ENCODE measurements at regions not wholly inside any gene's neighbourhood (a gene's known extent, or its start where the extent isn't known, plus 50 kb on each side); places are given as distances from the start of the nearest gene placed in this dataset.
"Not testable (repeated sequence)": the region's sequence is repeated elsewhere in the genome, so short reads cannot be mapped to it uniquely, and the experiment has no call there.

DNA sequence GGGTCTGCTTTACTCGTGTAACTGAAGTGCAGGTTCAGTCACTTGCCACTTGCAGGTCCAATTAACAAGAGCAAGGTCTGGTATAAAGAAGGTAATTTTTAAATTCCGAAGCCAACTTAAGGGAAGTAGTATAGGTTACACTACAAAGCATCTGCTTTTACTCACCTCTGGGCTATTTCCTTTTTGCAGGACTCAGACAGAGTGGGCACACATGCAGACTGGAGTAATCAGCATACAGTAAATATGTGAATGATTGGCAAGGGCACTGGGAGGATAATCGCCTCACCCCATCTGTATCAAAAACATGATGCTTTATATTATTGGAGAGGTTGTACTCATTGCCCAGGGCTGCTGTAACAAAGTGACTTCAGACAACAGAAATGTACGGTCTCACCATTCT lies 160.1 kb upstream of the CDH5 start:
- no peak for DNase-seq (ENCODE audit: low spot score)

DNA sequence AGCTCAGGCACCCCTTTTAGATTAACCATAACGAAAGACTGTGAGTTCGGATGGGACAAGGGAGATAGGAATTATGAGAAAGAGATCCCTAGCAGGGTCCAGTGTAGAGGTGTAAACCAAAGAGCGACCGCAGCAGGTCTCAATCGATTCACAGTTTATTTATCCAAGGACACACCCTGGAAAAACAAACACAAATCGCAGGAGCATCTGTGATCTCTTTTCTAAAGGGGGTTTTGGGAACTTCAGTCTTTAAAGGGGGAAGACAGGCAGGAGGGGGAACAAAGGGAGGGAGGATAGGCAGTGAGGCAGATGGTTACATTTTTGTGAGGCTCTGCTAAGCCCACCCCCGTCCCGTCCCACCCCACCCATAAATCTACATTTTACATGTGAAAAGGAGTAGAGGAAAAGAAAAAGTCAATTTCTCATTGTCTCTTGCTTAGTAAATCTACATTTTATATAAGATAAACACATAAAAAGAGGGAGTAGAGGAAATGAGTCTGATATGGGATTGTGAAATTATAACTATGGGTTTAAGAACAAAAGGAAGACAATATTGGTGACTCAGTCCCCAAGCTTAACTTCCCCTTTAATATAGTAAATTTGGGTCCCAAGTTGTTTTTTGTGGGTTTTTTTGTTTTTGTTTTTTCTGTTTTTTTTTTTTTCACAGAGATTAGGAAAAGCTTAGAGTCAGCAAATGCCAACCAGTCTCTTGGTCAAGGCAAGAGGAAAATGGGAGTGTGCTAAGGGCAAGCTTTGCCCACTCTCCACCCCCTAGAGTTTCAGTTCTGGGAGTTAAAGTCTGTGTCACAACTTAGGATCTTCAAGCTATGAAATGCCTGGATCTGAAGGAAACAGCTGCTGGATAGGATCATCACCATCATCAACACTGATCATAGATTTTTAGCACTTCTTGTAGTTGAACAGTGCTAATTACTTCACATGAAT lies 160.9 kb upstream of the CDH5 start:
- DNase-seq (ENCODE audit: low spot score), result no peak

GRCh38 chr16:66204756-66205155 lies 161.7 kb upstream of the CDH5 start:
- DNase-seq (ENCODE audit: low spot score), result no peak

- no peak for DNase-seq (ENCODE audit: low spot score)
Observed at GRCh38 chr16:66203476-66203875, 163.0 kb upstream of the CDH5 start.

DNA sequence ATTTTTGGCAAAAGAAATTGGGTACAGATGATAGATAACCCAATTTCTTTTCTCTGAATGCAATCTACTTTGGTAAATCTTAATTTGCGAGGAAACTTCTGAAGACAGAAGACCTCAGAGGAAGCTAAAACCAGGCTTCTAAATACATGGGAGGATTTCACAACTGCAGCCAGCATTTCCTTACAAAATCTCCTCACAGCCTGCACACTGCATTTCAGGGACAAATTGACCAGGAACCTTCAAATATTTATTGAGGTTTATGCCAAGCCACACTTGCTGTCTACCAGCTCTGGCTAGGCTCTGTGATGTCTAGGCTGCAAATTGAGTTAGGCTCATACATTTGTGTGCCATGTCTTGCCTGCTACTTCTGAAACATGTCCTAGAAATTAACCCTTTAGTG lies 167.3 kb upstream of the CDH5 start:
- no peak for DNase-seq (ENCODE audit: low spot score)

GRCh38 chr16:66198641-66199040 lies 167.8 kb upstream of the CDH5 start:
- no peak for DNase-seq (ENCODE audit: low spot score)

GRCh38 chr16:66197668-66198278 lies 168.7 kb upstream of the CDH5 start:
- DNase-seq (ENCODE audit: low spot score), result no peak

GRCh38 chr16:66196770-66197169 lies 169.7 kb upstream of the CDH5 start:
- no peak for DNase-seq (ENCODE audit: low spot score)

DNA sequence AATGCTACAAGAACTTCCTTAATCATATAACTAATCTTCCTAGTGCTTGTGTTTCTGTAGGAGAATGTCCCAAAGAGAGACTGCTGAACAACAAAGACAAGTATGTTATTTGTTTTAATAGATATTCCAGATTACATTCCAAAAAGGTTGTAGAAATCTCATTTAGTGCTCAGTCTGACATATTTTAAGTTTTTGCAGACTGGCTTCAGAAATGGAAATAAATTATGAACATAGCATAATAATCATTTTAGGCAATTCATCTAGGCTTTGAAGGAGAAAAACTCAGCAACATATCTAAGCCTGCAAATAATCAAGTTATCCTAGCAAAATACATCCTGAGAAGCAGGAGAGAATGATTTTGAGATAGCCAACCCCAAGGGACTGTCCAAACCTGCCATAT lies 171.6 kb upstream of the CDH5 start:
- DNase-seq (ENCODE audit: low spot score), result no peak

DNA sequence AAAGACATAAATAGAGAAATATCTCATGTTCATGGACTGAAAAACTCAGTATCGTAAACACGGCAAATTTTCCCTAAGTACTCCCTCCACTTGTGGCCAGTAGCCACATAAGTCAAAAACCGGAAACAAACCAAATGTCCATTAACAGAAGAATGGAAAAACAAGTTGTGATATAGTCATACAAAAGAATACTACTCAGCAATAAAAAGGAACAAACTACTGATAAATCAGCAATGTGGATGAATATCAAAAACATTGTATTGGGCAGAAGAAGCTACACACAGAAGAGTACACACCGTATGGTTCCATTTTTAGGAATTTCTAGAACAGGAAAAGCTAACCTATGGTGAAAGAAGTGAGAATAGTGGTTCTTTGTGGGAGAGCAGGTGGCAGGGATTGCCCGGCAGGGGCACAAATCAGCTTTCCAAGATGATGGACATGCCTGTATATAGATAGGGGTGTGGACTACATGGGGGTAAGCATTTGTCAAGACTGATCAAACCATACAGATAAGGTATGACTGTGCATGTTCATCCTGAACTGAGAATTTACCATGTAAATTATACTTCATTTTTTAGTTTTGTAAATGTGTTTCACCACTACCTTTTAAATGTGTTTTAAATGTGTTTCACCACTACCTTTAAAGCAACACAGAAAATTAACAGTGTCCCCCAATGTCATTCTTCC lies 172.8 kb upstream of the CDH5 start:
- DNase-seq (ENCODE audit: low spot score), result no peak

- no peak for DNase-seq (ENCODE audit: low spot score)
Observed at GRCh38 chr16:66190411-66190810, 176.1 kb upstream of the CDH5 start.

GRCh38 chr16:66189951-66190350 lies 176.5 kb upstream of the CDH5 start:
- peak; percentile 51 for DNase-seq (ENCODE audit: low spot score)

DNA sequence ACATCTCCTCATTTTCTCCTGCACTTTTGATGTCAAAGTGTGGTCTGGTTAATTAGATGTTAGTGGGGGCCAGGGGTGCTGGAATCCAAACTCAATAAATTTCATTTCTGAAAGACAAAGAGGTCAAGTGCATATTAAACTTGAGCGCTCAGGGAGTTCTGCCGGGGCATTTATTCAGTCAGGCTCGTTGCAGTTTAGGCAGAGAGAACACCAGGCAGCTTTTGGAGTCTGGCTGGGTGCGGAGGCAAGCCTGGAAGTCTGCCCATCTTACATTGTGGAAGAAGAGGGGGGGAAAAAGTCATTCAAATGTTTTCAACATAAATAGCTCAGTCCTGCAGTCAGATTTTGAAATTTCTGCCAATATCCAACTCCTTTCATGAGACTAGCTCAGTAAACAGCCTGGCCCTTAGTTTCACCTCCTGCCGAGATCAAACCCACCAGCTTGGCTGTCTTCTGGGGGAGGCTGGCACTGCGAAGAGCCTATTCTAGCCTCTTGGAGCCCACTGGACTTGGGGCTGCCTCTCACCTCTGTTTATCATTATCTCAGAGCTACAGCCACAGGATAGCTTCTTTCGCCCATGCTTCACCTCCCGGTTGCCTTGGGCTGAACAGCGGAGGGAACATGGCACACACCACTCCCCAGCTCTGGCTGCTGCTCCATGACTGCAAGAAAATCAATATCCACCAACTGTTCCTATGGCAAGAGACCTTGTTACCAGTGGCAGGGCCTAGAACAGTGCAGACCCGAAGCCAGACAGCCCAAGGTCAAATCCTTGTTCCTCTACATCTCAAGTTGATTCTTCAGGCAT lies 177.4 kb upstream of the CDH5 start:
- DNase-seq (ENCODE audit: low spot score), result peak; percentile 44

DNA sequence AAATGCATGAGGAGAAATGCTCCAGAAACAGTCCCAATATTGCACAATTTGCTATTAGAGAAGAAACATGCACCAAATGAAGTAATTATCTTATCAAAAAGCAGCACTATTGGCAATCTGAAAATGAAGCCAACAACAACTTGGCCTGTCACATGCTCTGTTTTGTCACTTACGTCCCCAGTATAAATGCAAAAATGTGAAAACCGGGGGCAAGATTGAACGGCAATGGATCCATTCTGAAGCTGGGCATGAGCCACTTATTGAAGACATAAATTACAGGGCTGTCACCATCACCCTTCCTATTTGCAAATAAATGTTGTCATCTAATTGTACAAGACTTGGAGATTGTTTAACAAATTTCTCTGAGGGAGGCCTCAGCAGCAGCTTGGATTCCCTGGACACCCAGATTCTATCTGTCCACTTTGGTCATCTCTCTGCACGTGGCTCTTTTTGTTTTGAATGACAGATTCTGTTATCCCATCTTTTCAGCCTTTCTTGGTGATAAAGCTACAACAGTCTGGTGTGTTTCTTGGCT lies 180.2 kb upstream of the CDH5 start:
- no peak for DNase-seq (ENCODE audit: low spot score)

GRCh38 chr16:66182592-66182991 lies 183.9 kb upstream of the CDH5 start:
- no peak for DNase-seq (ENCODE audit: low spot score)

DNA sequence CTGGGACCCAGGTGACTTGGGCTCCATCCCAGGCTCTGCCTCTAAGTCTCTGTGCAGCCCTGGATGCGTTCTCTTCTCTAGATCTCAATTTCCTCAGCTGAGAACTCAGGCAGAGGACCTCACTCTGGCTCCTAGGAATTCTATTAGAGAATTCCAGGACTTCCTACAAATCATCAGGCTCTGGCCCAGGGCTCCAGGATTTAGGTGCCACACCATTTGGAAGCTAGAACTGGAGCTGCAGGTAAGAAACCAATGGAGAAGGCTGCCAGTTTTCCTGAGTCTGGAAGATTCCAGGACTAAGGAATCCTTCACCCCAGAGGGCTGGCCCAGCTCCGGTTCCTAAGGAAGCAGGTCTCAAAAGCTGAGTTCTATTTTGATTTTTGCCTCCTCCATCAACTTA lies 189.8 kb upstream of the CDH5 start:
- no peak for DNase-seq (ENCODE audit: low spot score)

DNA sequence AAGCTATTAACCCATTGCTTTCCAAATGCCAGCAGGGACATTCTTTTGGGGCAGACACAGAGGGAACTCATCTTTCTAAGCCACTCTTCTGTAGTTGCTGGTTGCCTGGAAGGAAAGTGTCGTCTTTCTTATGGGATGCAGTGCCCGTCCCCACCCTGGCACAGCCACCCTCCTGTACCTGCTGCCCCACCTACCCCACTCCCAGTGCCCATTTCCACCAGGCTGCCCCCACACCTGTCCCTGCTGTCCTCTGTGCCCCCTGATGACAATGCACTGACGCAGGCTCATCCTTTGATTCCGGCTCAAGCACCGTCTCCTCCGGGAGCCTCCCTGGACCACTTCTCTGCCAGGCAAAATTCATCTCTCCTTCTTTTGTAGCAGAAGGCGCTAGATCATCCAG lies 190.4 kb upstream of the CDH5 start:
- no peak for DNase-seq (ENCODE audit: low spot score)

GRCh38 chr16:66175636-66176035 lies 190.9 kb upstream of the CDH5 start:
- DNase-seq (ENCODE audit: low spot score), result no peak

DNA sequence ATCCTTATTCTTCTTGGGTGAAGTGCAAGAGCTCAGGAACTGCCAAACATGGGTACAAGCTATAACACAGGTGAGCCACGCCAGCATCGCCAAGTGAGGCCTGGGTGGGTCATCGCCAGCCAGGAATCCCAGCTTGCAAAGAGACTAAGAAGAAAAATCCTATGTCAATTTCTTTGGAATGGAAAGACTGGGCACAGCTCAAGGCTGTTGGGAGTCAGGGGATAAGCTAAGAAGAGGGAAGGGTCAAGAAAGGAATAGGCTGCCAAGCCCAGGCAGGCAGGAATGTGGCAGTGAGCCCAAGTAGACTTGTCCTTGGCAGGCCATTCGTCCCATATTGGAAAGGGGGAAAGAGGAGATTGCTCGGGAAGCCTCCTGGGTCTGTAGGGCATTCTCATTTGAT lies 191.4 kb upstream of the CDH5 start:
- no peak for DNase-seq (ENCODE audit: low spot score)

DNA sequence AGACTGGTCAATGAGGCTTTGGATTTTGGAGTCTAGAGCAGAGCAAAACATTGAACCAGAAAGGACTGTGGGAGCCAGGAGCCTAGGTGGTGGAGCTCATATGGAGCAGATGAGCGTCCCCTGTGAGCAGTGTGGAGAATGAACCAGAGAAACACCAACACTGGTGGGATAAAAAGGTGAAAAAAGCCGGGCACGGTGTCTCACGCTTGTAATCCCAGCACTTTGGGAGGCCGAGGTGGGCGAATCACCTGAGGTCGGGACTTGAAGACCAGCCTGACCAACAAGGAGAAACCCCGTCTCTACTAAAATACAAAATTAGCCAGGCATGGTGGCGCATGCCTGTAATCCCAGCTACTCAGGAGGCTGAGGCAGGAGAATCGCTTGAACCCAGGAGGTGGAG lies 192.7 kb upstream of the CDH5 start:
- not testable (repeated sequence) for DNase-seq (ENCODE audit: low spot score)

GRCh38 chr16:66173181-66173580 lies 193.3 kb upstream of the CDH5 start:
- DNase-seq (ENCODE audit: low spot score), result not testable (repeated sequence)

DNA sequence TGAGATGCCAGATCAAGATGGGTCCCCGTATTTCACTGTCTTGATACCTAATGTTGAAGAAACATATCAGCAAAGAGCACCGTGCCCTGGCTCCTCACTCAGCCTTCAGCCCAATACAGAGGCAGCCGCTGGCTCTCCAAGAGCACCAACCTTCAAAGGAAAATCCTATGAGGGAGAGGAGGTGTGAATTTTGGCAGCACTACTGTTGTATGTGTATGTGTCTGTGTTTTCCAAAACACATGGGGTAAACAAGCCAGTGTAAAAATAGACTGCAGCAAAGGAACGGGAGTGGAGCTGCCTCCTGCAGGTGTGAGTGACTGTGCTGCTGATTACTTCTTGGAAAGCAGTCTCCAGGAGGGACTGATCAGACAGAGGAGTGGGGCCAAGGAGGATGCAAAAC lies 194.0 kb upstream of the CDH5 start:
- DNase-seq (ENCODE audit: low spot score), result no peak

All from hepatic stellate cell (primary cell).